ENCODE measurements at regions not wholly inside any gene's neighbourhood (a gene's known extent, or its start where the extent isn't known, plus 50 kb on each side); places are given as distances from the start of the nearest gene placed in this dataset.

DNA sequence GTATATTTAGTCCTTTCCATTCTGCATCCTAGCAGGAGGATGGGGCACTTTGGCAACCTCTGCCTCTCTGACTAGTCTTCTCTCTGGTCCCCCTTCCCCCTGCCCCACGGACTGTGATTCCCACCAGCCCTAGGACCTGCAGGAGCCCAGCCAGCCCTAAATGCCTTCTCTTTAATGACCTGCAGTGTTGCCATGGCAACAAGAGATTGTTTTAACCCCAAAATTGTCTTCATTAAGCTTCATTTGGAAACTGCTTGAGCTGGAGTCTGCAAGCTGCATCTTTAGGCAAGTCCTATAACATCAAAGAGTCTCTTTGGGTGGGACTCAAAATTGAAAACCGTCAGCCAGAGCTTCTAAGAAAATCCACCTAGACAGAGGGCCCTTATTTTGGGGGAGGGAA, 59.7 kb upstream of the ANKRD34C start:
- Histone ChIP-seq H2AFZ (ENCODE audit: low read length) (no peak overlapping the region), H4K8ac (replicated peaks; ENCODE audit: insufficient read length, low read depth, low read length) (no peak overlapping the region), H3T11ph (ENCODE audit: low read length) (no peak overlapping the region), H2BK5ac (ENCODE audit: insufficient read length, low read length) (no peak overlapping the region), H2BK120ac (ENCODE audit: low read depth, low read length, poor library complexity, severe bottlenecking) (no peak overlapping the region), H3K18ac (ENCODE audit: insufficient read length, low read depth, low read length) (no peak overlapping the region), H3K27me3 (ENCODE audit: insufficient read depth, low read length) (no peaks in the 10 kb centered on the region), H3K9me3 (ENCODE audit: control insufficient read depth, low read depth, low read length) (no peaks in the 10 kb centered on the region), H3K14ac (ENCODE audit: insufficient read depth, low read length) (no peak overlapping the region), H3K56ac (ENCODE audit: insufficient read length, low read depth, low read length) (no peak overlapping the region), H4K91ac (ENCODE audit: insufficient read length, low read depth, low read length) (no peak overlapping the region), H3K4me1 (ENCODE audit: insufficient read depth, low read length) (no peaks in the 10 kb centered on the region), H3K4ac (ENCODE audit: low read depth, low read length) (no peak overlapping the region), H4K20me1 (ENCODE audit: control insufficient read depth, insufficient read depth, insufficient read length) (no peaks in the 10 kb centered on the region), H3K79me1 (ENCODE audit: insufficient read depth, low read depth, low read length, poor library complexity, severe bottlenecking) (no peaks in the 10 kb centered on the region), H3K4me2 (ENCODE audit: insufficient read depth, insufficient read length, low read length) (no peak overlapping the region), H3K23me2 (ENCODE audit: insufficient read length, low read depth, low read length, poor library complexity, severe bottlenecking) (no peaks in the 10 kb centered on the region), H3K9ac (ENCODE audit: extremely low read depth, insufficient read length, low read length) (no peak overlapping the region), H2BK20ac (ENCODE audit: low read depth, low read length, poor library complexity, severe bottlenecking) (no peak overlapping the region), H3K23ac (ENCODE audit: insufficient read length, low read depth, low read length) (no peak overlapping the region), H4K5ac (ENCODE audit: insufficient read length, low read depth, low read length) (no peak overlapping the region), H3K79me2 (ENCODE audit: insufficient read depth, low read length) (no peaks in the 10 kb centered on the region), H2BK12ac (ENCODE audit: insufficient read length, low read depth, low read length) (no peak overlapping the region), H2AK5ac (ENCODE audit: insufficient read length, low read length) (no peak overlapping the region), H3K27ac (ENCODE audit: insufficient read length, low read depth, low read length) (no peak overlapping the region), H2BK15ac (ENCODE audit: low read depth, low read length) (no peak overlapping the region)
- H3K27me3 Mint-ChIP-seq (ENCODE audit: low read depth): peaks cover 9% of the 10 kb centered on the region
- H3K4me1 Mint-ChIP-seq: peaks cover 0 to 5% of the 10 kb centered on the region in 2 experiments; a peak in 2 of 4 replicates
- no peak overlapping the region for H3K4me3 Mint-ChIP-seq
- no peak overlapping the region for H3K27ac Mint-ChIP-seq
- DNase-seq: no peak
- no peaks in the 10 kb centered on the region for H3K36me3 Mint-ChIP-seq (ENCODE audit: insufficient read depth in 1 of 3, low read depth in 3 of 3)
- no peak for TF ChIP-seq CTCF (conservative IDR thresholded peaks at IDR 0.05)
- WGBS (ENCODE audit: extremely low coverage, insufficient read length, low lambda C conversion rate): no CpG with 5 or more reads among the region's 2 CpGs
- H3K9me3 Mint-ChIP-seq: no peaks in the 10 kb centered on the region
